Chondrocyte (in vitro differentiated cells): ENCODE measurements at regions not wholly inside any gene's neighbourhood (a gene's known extent, or its start where the extent isn't known, plus 50 kb on each side); places are given as distances from the start of the nearest gene placed in this dataset.

ENCODE experiments used
- DNase-seq: peaks from one replicate; pipeline ENCODE4 v3.0.0; 2021; ENCODE audit warnings: mixed read lengths, low spot score
- H3K27ac Mint-ChIP-seq: one replicate; pipeline ENCODE4 v1.8.0; 2021; ENCODE audit warnings: mild to moderate bottlenecking, moderate library complexity, mixed read lengths; ENCODE audit not compliant: unreplicated experiment
- H3K27me3 Mint-ChIP-seq: 2 replicates; pipeline ENCODE4 v1.8.0; 2021; ENCODE audit warnings: low read depth, mixed read lengths
- H3K36me3 Mint-ChIP-seq: 2 replicates; pipeline ENCODE4 v1.8.0; 2021; ENCODE audit warnings: low read depth, mixed read lengths
- H3K4me1 Mint-ChIP-seq: 2 replicates; pipeline ENCODE4 v1.8.0; 2021; ENCODE audit warnings: low read depth, mild to moderate bottlenecking, mixed read lengths
- H3K4me3 Mint-ChIP-seq: one replicate; pipeline ENCODE4 v1.8.0; 2021; ENCODE audit warnings: mild to moderate bottlenecking, moderate library complexity, mixed read lengths; ENCODE audit not compliant: unreplicated experiment
- H3K9me3 Mint-ChIP-seq: 2 replicates; pipeline ENCODE4 v1.8.0; 2021; ENCODE audit warnings: low read depth, mixed read lengths
- TF ChIP-seq, protein P1 (sequence below): fragments of 200-600 bp; sonication (generic); IDR thresholded peaks from 2 replicates; pipeline ENCODE4 v1.5.0; 2021; ENCODE audit warnings: antibody characterized with exemption, mild to moderate bottlenecking, moderate library complexity

DNA sequence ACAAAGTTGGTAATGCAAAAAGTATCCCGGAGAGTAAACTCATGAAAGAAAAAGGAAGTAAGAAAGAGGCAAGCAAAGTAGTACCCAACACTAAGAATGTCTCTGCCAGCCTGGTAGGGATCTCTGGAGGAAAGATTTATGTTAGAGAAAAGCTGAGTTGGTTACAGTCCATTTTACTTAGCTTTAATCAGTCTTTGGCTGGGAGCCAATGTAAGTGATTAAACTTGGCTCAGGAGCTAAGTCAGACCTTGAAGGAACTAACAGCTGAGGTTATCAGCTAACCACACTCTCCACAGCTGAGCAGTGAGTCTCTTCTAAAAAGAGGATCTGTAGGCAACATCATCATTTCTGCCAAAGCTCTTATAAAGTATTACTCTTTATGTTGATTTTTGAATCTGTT, 148.0 kb downstream of the ANKRD7 start:
- TF ChIP-seq, protein P1, sequence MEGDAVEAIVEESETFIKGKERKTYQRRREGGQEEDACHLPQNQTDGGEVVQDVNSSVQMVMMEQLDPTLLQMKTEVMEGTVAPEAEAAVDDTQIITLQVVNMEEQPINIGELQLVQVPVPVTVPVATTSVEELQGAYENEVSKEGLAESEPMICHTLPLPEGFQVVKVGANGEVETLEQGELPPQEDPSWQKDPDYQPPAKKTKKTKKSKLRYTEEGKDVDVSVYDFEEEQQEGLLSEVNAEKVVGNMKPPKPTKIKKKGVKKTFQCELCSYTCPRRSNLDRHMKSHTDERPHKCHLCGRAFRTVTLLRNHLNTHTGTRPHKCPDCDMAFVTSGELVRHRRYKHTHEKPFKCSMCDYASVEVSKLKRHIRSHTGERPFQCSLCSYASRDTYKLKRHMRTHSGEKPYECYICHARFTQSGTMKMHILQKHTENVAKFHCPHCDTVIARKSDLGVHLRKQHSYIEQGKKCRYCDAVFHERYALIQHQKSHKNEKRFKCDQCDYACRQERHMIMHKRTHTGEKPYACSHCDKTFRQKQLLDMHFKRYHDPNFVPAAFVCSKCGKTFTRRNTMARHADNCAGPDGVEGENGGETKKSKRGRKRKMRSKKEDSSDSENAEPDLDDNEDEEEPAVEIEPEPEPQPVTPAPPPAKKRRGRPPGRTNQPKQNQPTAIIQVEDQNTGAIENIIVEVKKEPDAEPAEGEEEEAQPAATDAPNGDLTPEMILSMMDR, result no peak
- no peak for DNase-seq
- no peaks in the 10 kb centered on the region for H3K27me3 Mint-ChIP-seq
- no peak overlapping the region for H3K4me3 Mint-ChIP-seq
- no peaks in the 10 kb centered on the region for H3K36me3 Mint-ChIP-seq
- H3K27ac Mint-ChIP-seq, result no peak overlapping the region
- H3K4me1 Mint-ChIP-seq, result no peaks in the 10 kb centered on the region
- no peaks in the 10 kb centered on the region for H3K9me3 Mint-ChIP-seq

DNA sequence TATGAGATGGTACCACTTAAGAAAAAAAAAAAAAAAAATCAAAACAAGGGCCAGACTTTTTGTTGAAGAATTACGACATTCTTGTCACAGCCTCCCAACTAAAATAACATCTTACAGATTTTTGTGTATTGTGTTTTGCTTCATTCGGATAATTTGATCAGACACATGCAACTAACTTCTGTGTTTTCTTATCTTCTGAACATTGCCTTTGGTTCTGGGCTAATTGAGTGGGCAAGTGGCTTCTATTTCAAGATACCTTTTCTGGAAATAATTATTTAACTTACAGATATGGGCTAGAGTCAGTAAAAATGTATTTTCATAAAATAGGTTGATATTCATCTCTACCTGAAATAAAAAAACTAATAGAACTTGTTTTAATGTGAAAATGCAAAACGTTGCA, 165.1 kb downstream of the ANKRD7 start:
- Mint-ChIP-seq H3K4me1 (no peaks in the 10 kb centered on the region), H3K27ac (no peak overlapping the region), H3K4me3 (no peak overlapping the region), H3K36me3 (no peaks in the 10 kb centered on the region), H3K27me3 (no peaks in the 10 kb centered on the region), H3K9me3 (peaks cover 3% of the 10 kb centered on the region)
- TF ChIP-seq, protein P1, result no peak
- no peak for DNase-seq

DNA sequence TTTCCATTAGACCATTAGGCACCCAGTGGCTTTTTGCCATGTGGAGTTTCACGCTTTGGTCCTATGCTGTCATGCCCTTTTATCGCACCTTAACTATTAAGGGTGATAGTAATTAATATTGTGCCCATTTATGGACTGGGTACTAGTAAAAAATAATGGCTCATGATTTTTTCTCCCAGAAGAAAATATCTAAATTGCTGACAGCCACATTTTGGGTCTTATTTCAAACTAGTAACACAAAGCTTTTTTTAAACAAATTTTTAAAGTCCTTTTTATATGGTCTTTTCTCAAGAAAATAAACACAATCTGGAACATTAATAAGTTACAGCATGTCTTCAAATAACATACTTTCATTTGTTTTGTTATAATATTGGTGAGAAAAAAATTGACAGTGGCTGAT, 179.7 kb downstream of the ANKRD7 start:
- H3K9me3 Mint-ChIP-seq, result peaks cover 3% of the 10 kb centered on the region
- no peak for DNase-seq
- peaks cover 2% of the 10 kb centered on the region for H3K27me3 Mint-ChIP-seq
- H3K4me3 Mint-ChIP-seq, result no peak overlapping the region
- no peaks in the 10 kb centered on the region for H3K4me1 Mint-ChIP-seq
- H3K36me3 Mint-ChIP-seq, result no peaks in the 10 kb centered on the region
- H3K27ac Mint-ChIP-seq, result no peak overlapping the region
- TF ChIP-seq, protein P1, result no peak

DNA sequence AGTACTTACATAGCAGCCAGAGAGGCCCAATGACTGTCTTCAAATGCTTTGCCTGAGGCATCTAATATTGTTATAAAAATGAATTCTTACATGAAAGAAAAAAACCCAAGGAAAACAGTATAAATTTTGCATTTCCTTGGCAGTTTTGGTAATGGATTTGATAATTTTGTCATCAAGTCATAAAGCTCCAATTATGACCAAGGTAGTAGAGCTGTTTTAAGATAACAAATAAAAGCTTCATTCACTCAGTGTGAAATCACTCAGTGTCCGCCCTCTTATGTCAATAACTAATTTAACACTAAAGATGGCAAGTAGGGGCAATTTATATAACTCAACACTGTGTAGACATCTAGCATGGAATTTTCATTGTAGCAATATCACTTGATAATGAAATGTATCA, 193.9 kb downstream of the ANKRD7 start:
- no peak for DNase-seq
- no peaks in the 10 kb centered on the region for H3K9me3 Mint-ChIP-seq
- TF ChIP-seq, protein P1, result no peak
- H3K4me1 Mint-ChIP-seq, result no peaks in the 10 kb centered on the region
- H3K27ac Mint-ChIP-seq, result no peak overlapping the region
- H3K27me3 Mint-ChIP-seq, result no peaks in the 10 kb centered on the region
- H3K4me3 Mint-ChIP-seq, result no peak overlapping the region
- H3K36me3 Mint-ChIP-seq, result no peaks in the 10 kb centered on the region

DNA sequence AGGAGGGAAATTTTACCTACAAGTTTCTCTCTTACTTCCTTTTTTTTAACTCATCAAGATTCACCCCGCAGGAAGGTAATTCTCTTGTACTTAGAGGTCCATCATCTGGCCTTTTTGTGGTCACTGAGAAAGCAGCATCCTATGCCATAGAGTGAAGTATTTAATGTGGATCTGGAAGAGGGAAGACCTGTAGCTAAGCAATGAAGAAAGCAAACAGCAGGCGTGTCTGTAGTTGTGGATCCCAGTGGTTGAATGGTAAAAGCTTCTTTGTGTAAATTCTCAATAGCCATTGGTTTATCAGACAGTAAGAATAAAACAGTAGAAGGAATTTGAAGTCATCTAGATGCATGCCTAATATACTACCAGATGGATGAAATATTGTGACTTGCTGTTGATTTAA, 196.4 kb downstream of the ANKRD7 start:
- Mint-ChIP-seq H3K9me3 (no peaks in the 10 kb centered on the region), H3K4me1 (no peaks in the 10 kb centered on the region), H3K27me3 (no peaks in the 10 kb centered on the region), H3K36me3 (no peaks in the 10 kb centered on the region), H3K4me3 (no peak overlapping the region), H3K27ac (no peak overlapping the region)
- TF ChIP-seq, protein P1, result no peak
- no peak for DNase-seq
